ENCODE measurements at regions not wholly inside any gene's neighbourhood (a gene's known extent, or its start where the extent isn't known, plus 50 kb on each side); places are given as distances from the start of the nearest gene placed in this dataset.
"Not testable (repeated sequence)": the region's sequence is repeated elsewhere in the genome, so short reads cannot be mapped to it uniquely, and the experiment has no call there.

DNA sequence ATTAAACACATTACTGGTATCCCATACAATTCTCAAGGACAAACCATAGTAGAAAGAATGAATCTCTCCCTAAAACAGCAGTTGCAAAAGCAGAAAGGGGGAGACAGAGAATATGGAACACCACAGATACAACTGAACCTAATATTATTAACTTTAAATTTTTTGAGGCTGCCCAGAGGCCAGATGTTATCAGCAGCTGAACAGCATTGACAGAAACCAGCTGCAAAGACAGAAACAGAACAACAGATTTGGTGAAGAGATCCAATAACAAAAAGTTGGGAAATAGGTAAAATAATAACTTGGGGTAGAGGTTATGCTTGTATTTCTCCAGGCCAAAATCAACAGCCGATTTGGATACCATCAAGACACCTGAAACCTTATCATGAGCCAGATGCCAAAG lies 89.0 kb upstream of the VSTM2A start:
- TF ChIP-seq CTCF, POLR2A (IDR thresholded peaks at IDR 0.05): not testable (repeated sequence)

Data from adrenal gland (tissue), 5 donors.